ENCODE measurements at regions not wholly inside any gene's neighbourhood (a gene's known extent, or its start where the extent isn't known, plus 50 kb on each side); places are given as distances from the start of the nearest gene placed in this dataset.

- TF ChIP-seq, protein P1, sequence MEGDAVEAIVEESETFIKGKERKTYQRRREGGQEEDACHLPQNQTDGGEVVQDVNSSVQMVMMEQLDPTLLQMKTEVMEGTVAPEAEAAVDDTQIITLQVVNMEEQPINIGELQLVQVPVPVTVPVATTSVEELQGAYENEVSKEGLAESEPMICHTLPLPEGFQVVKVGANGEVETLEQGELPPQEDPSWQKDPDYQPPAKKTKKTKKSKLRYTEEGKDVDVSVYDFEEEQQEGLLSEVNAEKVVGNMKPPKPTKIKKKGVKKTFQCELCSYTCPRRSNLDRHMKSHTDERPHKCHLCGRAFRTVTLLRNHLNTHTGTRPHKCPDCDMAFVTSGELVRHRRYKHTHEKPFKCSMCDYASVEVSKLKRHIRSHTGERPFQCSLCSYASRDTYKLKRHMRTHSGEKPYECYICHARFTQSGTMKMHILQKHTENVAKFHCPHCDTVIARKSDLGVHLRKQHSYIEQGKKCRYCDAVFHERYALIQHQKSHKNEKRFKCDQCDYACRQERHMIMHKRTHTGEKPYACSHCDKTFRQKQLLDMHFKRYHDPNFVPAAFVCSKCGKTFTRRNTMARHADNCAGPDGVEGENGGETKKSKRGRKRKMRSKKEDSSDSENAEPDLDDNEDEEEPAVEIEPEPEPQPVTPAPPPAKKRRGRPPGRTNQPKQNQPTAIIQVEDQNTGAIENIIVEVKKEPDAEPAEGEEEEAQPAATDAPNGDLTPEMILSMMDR (IDR thresholded peaks at IDR 0.05; ENCODE audit: low read depth, low read length), result no peak
- TF ChIP-seq EZH2phosphoT487 (IDR thresholded peaks at IDR 0.05; ENCODE audit: low read depth), result no peak
Measured at GRCh38 chr2:18927525-18928232, 338.3 kb upstream of the NT5C1B start.
